ENCODE measurements at regions not wholly inside any gene's neighbourhood (a gene's known extent, or its start where the extent isn't known, plus 50 kb on each side); places are given as distances from the start of the nearest gene placed in this dataset.

DNA sequence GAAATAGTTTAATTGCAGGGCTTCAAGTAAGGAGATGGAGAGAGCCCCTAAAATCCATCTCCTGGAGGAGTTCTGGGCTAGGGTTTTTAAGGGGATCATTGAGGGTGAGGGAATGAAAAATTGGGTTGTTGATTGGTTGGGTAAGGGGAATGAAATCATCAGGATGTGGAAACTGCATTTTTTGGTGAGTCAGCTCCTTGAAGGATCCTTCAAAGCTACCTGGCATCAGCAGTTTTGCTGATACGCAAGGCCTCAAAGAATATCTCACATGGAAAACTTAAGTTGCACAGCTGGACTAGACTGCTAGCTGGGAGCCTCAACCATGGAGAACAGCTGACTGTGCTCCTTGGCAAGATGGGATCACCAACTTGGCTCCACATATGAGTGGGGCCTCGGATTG, 136.7 kb downstream of the FGF10 start:
- no peaks in the 10 kb centered on the region for H3F3A ChIP-seq (replicated peaks; ENCODE audit: insufficient read depth)
- H3K27me3 ChIP-seq (ENCODE audit: insufficient read depth) = no peaks in the 10 kb centered on the region
- H2AFZ ChIP-seq (ENCODE audit: low read depth) = no peak overlapping the region
- H4K20me1 ChIP-seq (ENCODE audit: insufficient read depth) = no peaks in the 10 kb centered on the region
- DNase-seq = no peak
- TF ChIP-seq TCF12 (IDR thresholded peaks at IDR 0.05) = no peak
- no peaks in the 10 kb centered on the region for H3K9me2 ChIP-seq
- H3K36me3 ChIP-seq (replicated peaks in 1 of 2; ENCODE audit: control insufficient read depth in 1 of 2, insufficient read depth in 2 of 2, low read length in 1 of 2) = no peaks in the 10 kb centered on the region
- CTCF ChIA-PET = interaction anchor here (1.0 kb wide), 1 partner anchor 12 kb away, joined by 3 read pairs; no protein-coding TSS in a partner anchor
- no peak overlapping the region for H3K9ac ChIP-seq
- H3K27ac ChIP-seq (ENCODE audit: low read depth in 2 of 2, low read length in 1 of 2) = no peak overlapping the region
- H3K4me3 ChIP-seq (ENCODE audit: low read depth in 2 of 2, low read length in 1 of 2) = no peak overlapping the region
- no peaks in the 10 kb centered on the region for H3K4me1 ChIP-seq (ENCODE audit: control insufficient read depth in 1 of 2, insufficient read depth in 2 of 2, low read depth in 1 of 2, low read length in 1 of 2)
- 0% methylated on average over 1 of the region's 2 CpGs for WGBS (ENCODE audit: low lambda C conversion rate)
- H3K9me3 ChIP-seq = no peaks in the 10 kb centered on the region
- no peaks in the 10 kb centered on the region for H3K79me2 ChIP-seq (ENCODE audit: insufficient read depth)
- POLR2A ChIA-PET = no interaction called here
- no peak overlapping the region for H3K4me2 ChIP-seq

DNA sequence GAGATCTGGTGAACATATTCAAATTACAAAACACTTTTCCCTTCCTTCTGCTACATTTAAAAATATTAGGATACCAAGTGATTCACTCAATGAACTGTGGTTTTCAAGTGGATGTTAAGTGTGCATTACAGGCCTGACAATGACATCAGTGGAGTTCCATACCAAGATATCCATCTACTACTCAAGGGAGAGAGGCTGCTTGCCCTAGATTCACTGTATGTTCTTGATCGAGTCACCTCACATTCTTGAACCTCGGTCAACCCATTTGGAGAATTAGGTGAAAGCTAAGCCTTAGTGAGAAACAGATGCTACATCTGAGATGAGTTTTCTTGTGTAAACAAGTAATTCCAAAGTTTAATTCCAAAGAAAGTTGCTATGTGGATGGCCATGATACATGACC, 142.2 kb downstream of the FGF10 start:
- Histone ChIP-seq H3K4me1 (ENCODE audit: control insufficient read depth in 1 of 2, insufficient read depth in 2 of 2, low read depth in 1 of 2, low read length in 1 of 2) (no peaks in the 10 kb centered on the region), H3K9me3 (no peaks in the 10 kb centered on the region), H3K9ac (no peak overlapping the region), H3K27ac (ENCODE audit: low read depth in 2 of 2, low read length in 1 of 2) (no peak overlapping the region), H3K27me3 (ENCODE audit: insufficient read depth) (no peaks in the 10 kb centered on the region), H4K20me1 (ENCODE audit: insufficient read depth) (no peaks in the 10 kb centered on the region), H2AFZ (ENCODE audit: low read depth) (no peak overlapping the region), H3K9me2 (no peaks in the 10 kb centered on the region), H3K79me2 (ENCODE audit: insufficient read depth) (no peaks in the 10 kb centered on the region), H3K36me3 (replicated peaks in 1 of 2; ENCODE audit: control insufficient read depth in 1 of 2, insufficient read depth in 2 of 2, low read length in 1 of 2) (no peaks in the 10 kb centered on the region), H3K4me3 (ENCODE audit: low read depth in 2 of 2, low read length in 1 of 2) (no peak overlapping the region), H3F3A (replicated peaks; ENCODE audit: insufficient read depth) (no peaks in the 10 kb centered on the region), H3K4me2 (no peak overlapping the region)
- no peak for DNase-seq
- POLR2A ChIA-PET = no interaction called here
- 0% methylated on average over 2 of the region's 2 CpGs for WGBS (ENCODE audit: low lambda C conversion rate)
- CTCF ChIA-PET = interaction anchor here (0.6 kb wide), 1 partner anchor 152 kb away, joined by 3 read pairs; no protein-coding TSS in a partner anchor
- TF ChIP-seq NRF1 (IDR thresholded peaks at IDR 0.05; ENCODE audit: low read depth, low read length) (no peak), MXI1 (IDR thresholded peaks at IDR 0.05; ENCODE audit: low read depth, low read length) (no peak), ELF1 (IDR thresholded peaks at IDR 0.05) (no peak), MEF2A (IDR thresholded peaks at IDR 0.05; ENCODE audit: borderline replicate concordance, low read depth) (no peak), GABPA (IDR thresholded peaks at IDR 0.05; ENCODE audit: low read depth) (no peak), RXRA (IDR thresholded peaks at IDR 0.05; ENCODE audit: borderline replicate concordance, low read depth) (no peak), PBX3 (IDR thresholded peaks at IDR 0.05) (no peak)
- TF ChIP-seq, protein P1, sequence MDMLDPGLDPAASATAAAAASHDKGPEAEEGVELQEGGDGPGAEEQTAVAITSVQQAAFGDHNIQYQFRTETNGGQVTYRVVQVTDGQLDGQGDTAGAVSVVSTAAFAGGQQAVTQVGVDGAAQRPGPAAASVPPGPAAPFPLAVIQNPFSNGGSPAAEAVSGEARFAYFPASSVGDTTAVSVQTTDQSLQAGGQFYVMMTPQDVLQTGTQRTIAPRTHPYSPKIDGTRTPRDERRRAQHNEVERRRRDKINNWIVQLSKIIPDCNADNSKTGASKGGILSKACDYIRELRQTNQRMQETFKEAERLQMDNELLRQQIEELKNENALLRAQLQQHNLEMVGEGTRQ (IDR thresholded peaks at IDR 0.05; ENCODE audit: borderline replicate concordance, low read depth, low read length) = no peak

DNA sequence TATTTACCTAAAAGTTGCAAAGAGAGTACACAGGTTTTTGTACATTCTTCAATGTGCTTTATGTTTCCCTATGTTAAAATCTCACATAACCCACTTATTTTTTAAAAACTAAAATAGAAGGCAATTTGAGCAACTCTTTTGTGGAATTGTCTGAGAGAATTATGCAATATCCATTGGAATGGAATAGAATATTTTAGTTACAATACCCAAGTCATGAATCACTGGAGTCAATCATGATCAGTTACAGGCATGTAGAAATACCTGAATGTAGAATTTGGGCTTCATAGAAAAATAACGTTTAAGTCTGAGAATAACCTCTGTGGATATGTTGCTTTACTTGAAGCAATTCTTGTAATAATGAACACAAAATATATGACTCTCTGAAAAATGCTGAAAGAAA, 143.3 kb downstream of the FGF10 start:
- H2AFZ ChIP-seq (ENCODE audit: low read depth) = no peak overlapping the region
- no peaks in the 10 kb centered on the region for H3K9me3 ChIP-seq
- no peak overlapping the region for H3K27ac ChIP-seq (ENCODE audit: low read depth in 2 of 2, low read length in 1 of 2)
- H3K79me2 ChIP-seq (ENCODE audit: insufficient read depth) = no peaks in the 10 kb centered on the region
- WGBS (ENCODE audit: low lambda C conversion rate) = 0% methylated on average over 1 of the region's 1 CpG
- no peaks in the 10 kb centered on the region for H3K36me3 ChIP-seq (replicated peaks in 1 of 2; ENCODE audit: control insufficient read depth in 1 of 2, insufficient read depth in 2 of 2, low read length in 1 of 2)
- no peak overlapping the region for H3K4me3 ChIP-seq (ENCODE audit: low read depth in 2 of 2, low read length in 1 of 2)
- TF ChIP-seq JUND (IDR thresholded peaks at IDR 0.05) (no peak), SMC3 (IDR thresholded peaks at IDR 0.05; ENCODE audit: low read depth, low read length) (no peak), USF1 (IDR thresholded peaks at IDR 0.05; ENCODE audit: borderline replicate concordance, low read depth) (no peak), TCF12 (IDR thresholded peaks at IDR 0.05) (no peak), FOXM1 (IDR thresholded peaks at IDR 0.05; ENCODE audit: low read depth) (no peak), TAF1 (IDR thresholded peaks at IDR 0.05; ENCODE audit: borderline replicate concordance, low read depth, low read length) (no peak), RXRA (IDR thresholded peaks at IDR 0.05; ENCODE audit: borderline replicate concordance, low read depth) (no peak), RCOR1 (IDR thresholded peaks at IDR 0.05; ENCODE audit: low read length) (no peak)
- TF ChIP-seq, protein P2, sequence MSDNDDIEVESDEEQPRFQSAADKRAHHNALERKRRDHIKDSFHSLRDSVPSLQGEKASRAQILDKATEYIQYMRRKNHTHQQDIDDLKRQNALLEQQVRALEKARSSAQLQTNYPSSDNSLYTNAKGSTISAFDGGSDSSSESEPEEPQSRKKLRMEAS (IDR thresholded peaks at IDR 0.05; ENCODE audit: low read depth) = no peak
- TF ChIP-seq, protein P1 (IDR thresholded peaks at IDR 0.05; ENCODE audit: borderline replicate concordance, low read depth, low read length) = no peak
- DNase-seq = no peak
- no peaks in the 10 kb centered on the region for H3K9me2 ChIP-seq
- POLR2A ChIA-PET = no interaction called here
- H3K4me2 ChIP-seq = no peak overlapping the region
- no peaks in the 10 kb centered on the region for H3F3A ChIP-seq (replicated peaks; ENCODE audit: insufficient read depth)
- no peaks in the 10 kb centered on the region for H3K27me3 ChIP-seq (ENCODE audit: insufficient read depth)
- CTCF ChIA-PET = no interaction called here
- no peak overlapping the region for H3K9ac ChIP-seq
- no peaks in the 10 kb centered on the region for H4K20me1 ChIP-seq (ENCODE audit: insufficient read depth)
- H3K4me1 ChIP-seq (ENCODE audit: control insufficient read depth in 1 of 2, insufficient read depth in 2 of 2, low read depth in 1 of 2, low read length in 1 of 2) = no peaks in the 10 kb centered on the region

All from SK-N-SH (cell line).